PC-3 (cell line): ENCODE measurements at regions not wholly inside any gene's neighbourhood (a gene's known extent, or its start where the extent isn't known, plus 50 kb on each side); places are given as distances from the start of the nearest gene placed in this dataset.

Experiments used
- ATAC-seq: fragments of 200-7000 bp; cut with Tn5 transposase; 2 replicates; pipeline ENCODE4 v1.9.1; 2020; ENCODE audit warnings: mild to moderate bottlenecking, moderate library complexity
- BruUV-seq: library from RNA; stranded (reverse); fragments of 400-500 nt; replicated peaks from 2 replicates; lab custom pipeline; 2021; lab: Mats Ljungman, UMichigan
- CTCF ChIA-PET: fragments of 300-600 bp; sonication (Branson Sonifier 250); formaldehyde crosslinking; loops from one replicate; lab custom pipeline; 2022; ENCODE audit warnings: antibody characterized with exemption; lab: Charles Lee
- POLR2A ChIA-PET: fragments of 300-600 bp; sonication (Branson Sonifier 250); formaldehyde crosslinking; loops from one replicate; lab custom pipeline; 2022; ENCODE audit warnings: antibody characterized with exemption; ENCODE audit not compliant: unreplicated experiment; lab: Charles Lee
- DNase-seq: peaks from one replicate; pipeline ENCODE4 v3.0.0-alpha.2; 2015
- H2AFZ ChIP-seq: fragments of 300-600 bp; sonication (generic); 2 replicates; pipeline ENCODE4 v1.6.0; 2016; ENCODE audit warnings: antibody characterized with exemption, low read length
- H3F3A ChIP-seq: fragments of 300-600 bp; sonication (generic); one replicate; pipeline ENCODE4 v1.6.0; 2017; ENCODE audit warnings: antibody characterized with exemption, low read length, control low read depth, mild to moderate bottlenecking; ENCODE audit not compliant: unreplicated experiment
- H3K27ac ChIP-seq: fragments of 300-600 bp; sonication (generic); 2 replicates; pipeline ENCODE4 v1.5.1; 2016; ENCODE audit warnings: mild to moderate bottlenecking, low read length
- H3K27me3 ChIP-seq: fragments of 300-600 bp; sonication (generic); 2 replicates; pipeline ENCODE4 v1.6.1; 2016; ENCODE audit warnings: low read length, mixed read lengths
- H3K36me3 ChIP-seq: fragments of 300-600 bp; sonication (generic); 2 replicates; pipeline ENCODE4 v1.6.1; 2016; ENCODE audit warnings: low read depth, mixed run types, low read length, mixed read lengths
- H3K4me1 ChIP-seq: fragments of 300-600 bp; sonication (generic); 2 replicates; pipeline ENCODE4 v1.5.1; 2016; ENCODE audit warnings: low read length; ENCODE audit not compliant: insufficient read depth
- H3K4me2 ChIP-seq: fragments of 300-600 bp; sonication (generic); 2 replicates; pipeline ENCODE4 v1.6.0; 2016; ENCODE audit warnings: low read length
- H3K4me3 ChIP-seq: fragments of 300-600 bp; sonication (generic); 2 replicates; pipeline ENCODE4 v1.5.1; 2016; ENCODE audit warnings: mild to moderate bottlenecking, low read length, mixed read lengths
- H3K79me2 ChIP-seq: fragments of 300-600 bp; sonication (generic); 2 replicates; pipeline ENCODE4 v1.6.1; 2017; ENCODE audit warnings: low read length, mixed read lengths
- H3K9ac ChIP-seq: fragments of 300-600 bp; sonication (generic); 2 replicates; pipeline ENCODE4 v1.6.0; 2016; ENCODE audit warnings: mild to moderate bottlenecking, low read length
- H3K9me2 ChIP-seq: fragments of 300-600 bp; sonication (generic); replicated peaks from 2 replicates; pipeline ENCODE4 v1.6.1; 2016; ENCODE audit warnings: mixed run types, low read length, mixed read lengths
- H3K9me3 ChIP-seq: fragments of 300-600 bp; sonication (generic); 2 replicates; pipeline ENCODE4 v1.6.1; 2016; ENCODE audit warnings: low read length, mixed read lengths
- H4K20me1 ChIP-seq: fragments of 300-600 bp; sonication (generic); 2 replicates; pipeline ENCODE4 v1.6.1; 2016; ENCODE audit warnings: low read length, mixed read lengths
- EZH2 ChIP-seq: fragments of 300-600 bp; sonication (generic); IDR thresholded peaks from one replicate; pipeline ENCODE4 v1.6.1; 2017; ENCODE audit warnings: antibody characterized with exemption, mild to moderate bottlenecking, low read length; ENCODE audit not compliant: unreplicated experiment
- EZH2phosphoT487 ChIP-seq: fragments of 300-600 bp; sonication (generic); IDR thresholded peaks from 2 replicates; pipeline ENCODE4 v1.6.1; 2018; ENCODE audit warnings: mild to moderate bottlenecking, antibody characterized with exemption, low read length, borderline replicate concordance
- intact Hi-C: fragments of 100-400 bp; cut with micrococcal nuclease; formaldehyde crosslinking; loops from 2 replicates; pipeline ENCODE4 v1.9.0; 2023
- TF ChIP-seq, protein P1 (sequence below): fragments of 300-600 bp; sonication (generic); conservative IDR thresholded peaks from 2 replicates; pipeline ENCODE4 v1.5.1; 2017; ENCODE audit warnings: antibody characterized with exemption, low read depth, mild to moderate bottlenecking, low read length

- H3K4me3 ChIP-seq, result no peak overlapping the region
These were observed 103.3 kb upstream of the ADRA1D start for GRCh38 chr20:4352348-4352747.

DNA sequence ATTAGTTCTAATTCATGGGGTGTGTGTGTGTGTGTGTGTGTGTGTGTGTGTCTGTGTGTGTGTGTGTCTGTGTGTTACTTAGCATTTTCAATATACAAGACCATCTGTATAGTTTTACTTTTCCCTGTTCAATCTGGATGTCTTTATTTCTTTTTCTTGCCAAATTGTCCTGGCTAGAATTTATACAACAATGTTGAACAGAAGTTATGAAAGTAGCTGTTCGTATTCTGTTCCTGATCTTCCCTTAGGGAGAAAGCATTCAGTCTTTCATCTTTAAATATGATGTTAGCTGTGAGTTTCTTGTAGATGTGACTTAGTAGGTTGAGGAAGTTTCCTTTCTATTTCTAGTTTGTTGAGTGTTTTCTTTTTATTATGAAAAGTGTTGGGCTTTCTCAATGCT, 101.0 kb upstream of the ADRA1D start:
- Histone ChIP-seq H3K27me3 (no peaks in the 10 kb centered on the region), H3K9me3 (peaks cover 8% of the 10 kb centered on the region; the same call in 1 of the 2 replicates), H3F3A (no peaks in the 10 kb centered on the region), H3K4me1 (no peaks in the 10 kb centered on the region), H3K9ac (no peak overlapping the region), H3K27ac (no peak overlapping the region), H3K4me3 (no peak overlapping the region), H3K4me2 (no peak overlapping the region), H3K79me2 (no peaks in the 10 kb centered on the region), H2AFZ (no peak overlapping the region), H3K36me3 (no peaks in the 10 kb centered on the region), H3K9me2 (no peaks in the 10 kb centered on the region), H4K20me1 (no peaks in the 10 kb centered on the region)
- ChIA-PET POLR2A (no interaction called here), CTCF (no interaction called here)
- no peak for DNase-seq
- TF ChIP-seq, protein P1, sequence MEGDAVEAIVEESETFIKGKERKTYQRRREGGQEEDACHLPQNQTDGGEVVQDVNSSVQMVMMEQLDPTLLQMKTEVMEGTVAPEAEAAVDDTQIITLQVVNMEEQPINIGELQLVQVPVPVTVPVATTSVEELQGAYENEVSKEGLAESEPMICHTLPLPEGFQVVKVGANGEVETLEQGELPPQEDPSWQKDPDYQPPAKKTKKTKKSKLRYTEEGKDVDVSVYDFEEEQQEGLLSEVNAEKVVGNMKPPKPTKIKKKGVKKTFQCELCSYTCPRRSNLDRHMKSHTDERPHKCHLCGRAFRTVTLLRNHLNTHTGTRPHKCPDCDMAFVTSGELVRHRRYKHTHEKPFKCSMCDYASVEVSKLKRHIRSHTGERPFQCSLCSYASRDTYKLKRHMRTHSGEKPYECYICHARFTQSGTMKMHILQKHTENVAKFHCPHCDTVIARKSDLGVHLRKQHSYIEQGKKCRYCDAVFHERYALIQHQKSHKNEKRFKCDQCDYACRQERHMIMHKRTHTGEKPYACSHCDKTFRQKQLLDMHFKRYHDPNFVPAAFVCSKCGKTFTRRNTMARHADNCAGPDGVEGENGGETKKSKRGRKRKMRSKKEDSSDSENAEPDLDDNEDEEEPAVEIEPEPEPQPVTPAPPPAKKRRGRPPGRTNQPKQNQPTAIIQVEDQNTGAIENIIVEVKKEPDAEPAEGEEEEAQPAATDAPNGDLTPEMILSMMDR, result no peak
- TF ChIP-seq EZH2phosphoT487 (no peak), EZH2 (no peak)
- no peak for ATAC-seq
- intact Hi-C loops, result no loop called here
- BruUV-seq, result no TSS peak

More at GRCh38 chr20:4352348-4352747, 103.3 kb upstream of the ADRA1D start:
- no peaks in the 10 kb centered on the region for H3K4me1 ChIP-seq
- no peaks in the 10 kb centered on the region for H3K79me2 ChIP-seq
- no TSS peak for BruUV-seq
- H3K27ac ChIP-seq, result no peak overlapping the region
- ATAC-seq, result no peak
- no peak for DNase-seq
- no peaks in the 10 kb centered on the region for H3F3A ChIP-seq
- POLR2A ChIA-PET, result no interaction called here
- intact Hi-C loops, result no loop called here
- H4K20me1 ChIP-seq, result no peaks in the 10 kb centered on the region
- H3K4me2 ChIP-seq, result no peak overlapping the region
- no peaks in the 10 kb centered on the region for H3K9me2 ChIP-seq
- H2AFZ ChIP-seq, result no peak overlapping the region
- CTCF ChIA-PET, result no interaction called here
- H3K27me3 ChIP-seq, result no peaks in the 10 kb centered on the region
- H3K9ac ChIP-seq, result no peak overlapping the region
- TF ChIP-seq EZH2, result no peak
- TF ChIP-seq, protein P1, result no peak
- H3K9me3 ChIP-seq, result peaks cover 8% of the 10 kb centered on the region; the same call in 1 of the 2 replicates
- H3K36me3 ChIP-seq, result no peaks in the 10 kb centered on the region

- Histone ChIP-seq H3K79me2 (no peaks in the 10 kb centered on the region), H3K36me3 (no peaks in the 10 kb centered on the region), H3K9ac (no peak overlapping the region), H3F3A (no peaks in the 10 kb centered on the region), H3K27me3 (no peaks in the 10 kb centered on the region), H3K4me1 (peaks cover 10% of the 10 kb centered on the region), H3K9me2 (no peaks in the 10 kb centered on the region), H3K4me3 (no peak overlapping the region), H4K20me1 (no peaks in the 10 kb centered on the region), H3K27ac (no peak overlapping the region), H2AFZ (no peak overlapping the region), H3K9me3 (no peaks in the 10 kb centered on the region), H3K4me2 (no peak overlapping the region)
- no peak for TF ChIP-seq EZH2
- no peak for TF ChIP-seq EZH2phosphoT487
- TF ChIP-seq, protein P1, result no peak
- ATAC-seq (no peak), DNase-seq (no peak)
- ChIA-PET POLR2A (no interaction called here), CTCF (no interaction called here)
- intact Hi-C loops, result no loop called here
- no TSS peak for BruUV-seq
These were observed 95.6 kb upstream of the ADRA1D start for GRCh38 chr20:4344670-4345069.
